GM23338 (cell line): ENCODE measurements at regions not wholly inside any gene's neighbourhood (a gene's known extent, or its start where the extent isn't known, plus 50 kb on each side); places are given as distances from the start of the nearest gene placed in this dataset.

ENCODE experiments used
- ATAC-seq: fragments of 200-7000 bp; cut with Tn5 transposase; 3 replicates; pipeline ENCODE4 v1.9.1; 2020
- DNase-seq: peaks from one replicate; pipeline ENCODE4 v3.0.0-alpha.2; 2015; ENCODE audit warnings: low spot score
- H2AFZ ChIP-seq: fragments of 200-600 bp; sonication (generic); 2 replicates; pipeline ENCODE4 v1.8.0; 2016; ENCODE audit warnings: antibody characterized with exemption, mild to moderate bottlenecking, moderate library complexity
- H3F3A ChIP-seq: fragments of 200-600 bp; sonication (generic); replicated peaks from 2 replicates; pipeline ENCODE4 v1.8.0; 2017; ENCODE audit warnings: antibody characterized with exemption, mixed run types, low read depth
- H3K27ac ChIP-seq: fragments of 200-600 bp; sonication (generic); 2 replicates; pipeline ENCODE4 v1.6.1; 2016; ENCODE audit warnings: low read depth
- H3K27me3 ChIP-seq: fragments of 200-600 bp; sonication (generic); 2 replicates; pipeline ENCODE4 v1.8.0; 2016; ENCODE audit warnings: mild to moderate bottlenecking, mixed run types, moderate library complexity; ENCODE audit not compliant: insufficient read depth
- H3K36me3 ChIP-seq: fragments of 200-600 bp; sonication (generic); 2 replicates; pipeline ENCODE4 v1.8.0; 2016; ENCODE audit warnings: mild to moderate bottlenecking; ENCODE audit not compliant: insufficient read depth
- H3K4me1 ChIP-seq: fragments of 200-600 bp; sonication (generic); 2 replicates; pipeline ENCODE4 v1.8.0; 2016; ENCODE audit warnings: mild to moderate bottlenecking, moderate library complexity; ENCODE audit not compliant: insufficient read depth
- H3K4me2 ChIP-seq: fragments of 200-600 bp; sonication (generic); 2 replicates; pipeline ENCODE4 v1.7.1; 2017; ENCODE audit warnings: mixed run types
- H3K4me3 ChIP-seq: fragments of 200-600 bp; sonication (generic); 2 replicates; pipeline ENCODE4 v1.6.1; 2016; ENCODE audit warnings: mixed run types
- H3K79me2 ChIP-seq: fragments of 200-600 bp; sonication (generic); replicated peaks from 2 replicates; pipeline ENCODE4 v1.8.0; 2017; ENCODE audit warnings: mild to moderate bottlenecking; ENCODE audit not compliant: insufficient read depth
- H3K9me2 ChIP-seq: fragments of 200-600 bp; sonication (generic); 2 replicates; pipeline ENCODE4 v1.8.0; 2017; ENCODE audit not compliant: insufficient read depth
- H4K20me1 ChIP-seq: fragments of 200-600 bp; sonication (generic); replicated peaks from 2 replicates; pipeline ENCODE4 v1.8.0; 2017; ENCODE audit warnings: mild to moderate bottlenecking; ENCODE audit not compliant: insufficient read depth
- H3K27ac Mint-ChIP-seq: 2 replicates; pipeline ENCODE4 v1.8.0; 2020; ENCODE audit warnings: inconsistent platforms, mild to moderate bottlenecking, moderate library complexity, mixed read lengths
- H3K27me3 Mint-ChIP-seq: 3 replicates; pipeline ENCODE4 v1.8.0; 2022; ENCODE audit warnings: low read depth, mild to moderate bottlenecking, moderate library complexity, mixed read lengths, inconsistent platforms; ENCODE audit not compliant: insufficient read depth, poor library complexity
- H3K36me3 Mint-ChIP-seq: 3 replicates; pipeline ENCODE4 v1.8.0; 2021; ENCODE audit warnings: low read depth, mild to moderate bottlenecking, inconsistent platforms, moderate library complexity, mixed read lengths
- H3K4me1 Mint-ChIP-seq: 3 replicates; pipeline ENCODE4 v1.8.0; 2020; ENCODE audit warnings: mild to moderate bottlenecking, inconsistent platforms, mixed read lengths
- H3K4me3 Mint-ChIP-seq: 3 replicates; pipeline ENCODE4 v1.8.0; 2021; ENCODE audit warnings: moderate library complexity, mild to moderate bottlenecking, inconsistent platforms, mixed read lengths
- H3K9me3 Mint-ChIP-seq: 3 replicates; pipeline ENCODE4 v1.8.0; 2020; ENCODE audit warnings: moderate library complexity, mild to moderate bottlenecking, inconsistent platforms, mixed read lengths
- CREB1 ChIP-seq: fragments of 250-450 bp; sonication (Bioruptor Pico); IDR thresholded peaks from 2 replicates; pipeline ENCODE4 v1.5.0; 2020; ENCODE audit warnings: low read depth, mild to moderate bottlenecking, moderate library complexity
- CTCF ChIP-seq, 2 experiments: fragments of 200-600 bp in 1 of 2; sonication (generic) in 1 of 2; conservative IDR thresholded peaks; 2 replicates each; pipeline versions ENCODE4 v1.5.1 to v1.6.1; 2016 to 2017; ENCODE audit warnings: antibody characterized with exemption in 2 of 2, low read depth in 2 of 2, mild to moderate bottlenecking in 2 of 2, moderate library complexity in 1 of 2
- EZH2 ChIP-seq: fragments of 200-600 bp; sonication (generic); IDR thresholded peaks from one replicate; pipeline ENCODE4 v1.8.0; 2017; ENCODE audit warnings: antibody characterized with exemption, mild to moderate bottlenecking, low read depth; ENCODE audit not compliant: unreplicated experiment
- EZH2phosphoT487 ChIP-seq: fragments of 200-600 bp; sonication (generic); IDR thresholded peaks from one replicate; pipeline ENCODE4 v1.8.1; 2018; ENCODE audit warnings: antibody characterized with exemption; ENCODE audit not compliant: unreplicated experiment
- JUNB ChIP-seq: IDR thresholded peaks from one replicate; pipeline ENCODE4 v1.6.1; 2016; ENCODE audit warnings: antibody characterized with exemption; ENCODE audit not compliant: unreplicated experiment
- POLR2AphosphoS5 ChIP-seq: IDR thresholded peaks from 2 replicates; pipeline ENCODE4 v1.6.1; 2016; ENCODE audit warnings: antibody characterized with exemption, low read depth
- REST ChIP-seq: IDR thresholded peaks from one replicate; pipeline ENCODE4 v1.6.1; 2018; ENCODE audit warnings: antibody characterized with exemption; ENCODE audit not compliant: unreplicated experiment
- STAT1 ChIP-seq: IDR thresholded peaks from one replicate; pipeline ENCODE4 v1.6.1; 2016; ENCODE audit warnings: antibody characterized with exemption; ENCODE audit not compliant: unreplicated experiment
- ZNF114 ChIP-seq: fragments of 250-450 bp; sonication (Bioruptor Pico); IDR thresholded peaks from 2 replicates; pipeline ENCODE4 v1.5.0; 2020; ENCODE audit warnings: mild to moderate bottlenecking, moderate library complexity
- ZNF331 ChIP-seq: fragments of 250-450 bp; sonication (Bioruptor Pico); IDR thresholded peaks from 2 replicates; pipeline ENCODE4 v1.5.0; 2020; ENCODE audit warnings: low read depth, mild to moderate bottlenecking, moderate library complexity
- ZNF462 ChIP-seq: fragments of 250-450 bp; sonication (Bioruptor Pico); IDR thresholded peaks from 2 replicates; pipeline ENCODE4 v1.5.0; 2020; ENCODE audit warnings: mild to moderate bottlenecking, moderate library complexity
- TF ChIP-seq, protein P1 (sequence below): IDR thresholded peaks from 2 replicates; pipeline ENCODE4 v1.6.1; 2016; ENCODE audit warnings: antibody characterized with exemption

GRCh38 chr22:22749167-22749758 lies 104.8 kb downstream of the GGTLC2 start:
- Mint-ChIP-seq H3K36me3 (no peaks in the 10 kb centered on the region; the same call in 2 of the 3 replicates), H3K9me3 (no peaks in the 10 kb centered on the region), H3K4me3 (no peak overlapping the region), H3K27me3 (peaks cover 65% of the 10 kb centered on the region), H3K4me1 (peaks cover 23% of the 10 kb centered on the region), H3K27ac (no peak overlapping the region)
- no peaks in the 10 kb centered on the region for H3K79me2 ChIP-seq
- no peak overlapping the region for H3K4me3 ChIP-seq
- H3K4me1 ChIP-seq = no peaks in the 10 kb centered on the region
- peaks cover 75% of the 10 kb centered on the region for H3K27me3 ChIP-seq
- H2AFZ ChIP-seq = no peak overlapping the region
- DNase-seq (no peak), ATAC-seq (no peak)
- TF ChIP-seq CTCF (conservative IDR thresholded peaks at IDR 0.05; ENCODE audit: low read depth in 2 of 2) = no peak
- no peak for TF ChIP-seq JUNB
- no peak for TF ChIP-seq ZNF462 (CRISPR knock-in tag)
- TF ChIP-seq REST = no peak
- no peak for TF ChIP-seq ZNF331 (CRISPR knock-in tag)
- TF ChIP-seq CREB1 (CRISPR knock-in tag) = no peak
- TF ChIP-seq ZNF114 (CRISPR knock-in tag) = no peak
- TF ChIP-seq STAT1 = no peak
- no peak for TF ChIP-seq EZH2
- no peak for TF ChIP-seq POLR2AphosphoS5
- TF ChIP-seq, protein P1, sequence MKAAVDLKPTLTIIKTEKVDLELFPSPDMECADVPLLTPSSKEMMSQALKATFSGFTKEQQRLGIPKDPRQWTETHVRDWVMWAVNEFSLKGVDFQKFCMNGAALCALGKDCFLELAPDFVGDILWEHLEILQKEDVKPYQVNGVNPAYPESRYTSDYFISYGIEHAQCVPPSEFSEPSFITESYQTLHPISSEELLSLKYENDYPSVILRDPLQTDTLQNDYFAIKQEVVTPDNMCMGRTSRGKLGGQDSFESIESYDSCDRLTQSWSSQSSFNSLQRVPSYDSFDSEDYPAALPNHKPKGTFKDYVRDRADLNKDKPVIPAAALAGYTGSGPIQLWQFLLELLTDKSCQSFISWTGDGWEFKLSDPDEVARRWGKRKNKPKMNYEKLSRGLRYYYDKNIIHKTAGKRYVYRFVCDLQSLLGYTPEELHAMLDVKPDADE = no peak
- TF ChIP-seq EZH2phosphoT487 = no peak
- H3K4me2 ChIP-seq = no peak overlapping the region
- H3K36me3 ChIP-seq = no peaks in the 10 kb centered on the region
- H4K20me1 ChIP-seq = no peaks in the 10 kb centered on the region
- H3K9me2 ChIP-seq = no peaks in the 10 kb centered on the region
- no peaks in the 10 kb centered on the region for H3F3A ChIP-seq
- no peak overlapping the region for H3K27ac ChIP-seq
